ENCODE measurements at regions not wholly inside any gene's neighbourhood (a gene's known extent, or its start where the extent isn't known, plus 50 kb on each side); places are given as distances from the start of the nearest gene placed in this dataset.
"Not testable (repeated sequence)": the region's sequence is repeated elsewhere in the genome, so short reads cannot be mapped to it uniquely, and the experiment has no call there.

DNA sequence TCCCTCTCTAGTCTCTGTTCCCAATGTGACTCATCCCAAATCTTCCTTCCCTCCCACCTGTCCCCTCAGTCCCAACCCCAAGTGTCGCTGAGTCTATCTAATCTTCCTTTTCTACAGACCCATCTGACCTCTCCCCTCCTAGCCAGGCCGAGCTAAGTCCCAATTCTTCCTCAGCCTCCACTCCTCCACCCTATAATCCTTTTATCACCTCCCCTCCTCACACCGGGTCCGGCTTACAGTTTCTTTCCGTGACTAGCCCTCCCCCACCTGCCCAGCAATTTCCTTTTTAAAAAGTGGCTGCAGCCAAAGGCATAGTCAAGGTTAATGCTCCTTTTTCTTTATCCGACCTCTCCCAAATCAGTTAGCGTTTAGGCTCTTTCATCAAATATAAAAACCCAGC, 541.0 kb upstream of the CRIM1 start:
- DNase-seq (ENCODE audit: low spot score), result not testable (repeated sequence)

DNA sequence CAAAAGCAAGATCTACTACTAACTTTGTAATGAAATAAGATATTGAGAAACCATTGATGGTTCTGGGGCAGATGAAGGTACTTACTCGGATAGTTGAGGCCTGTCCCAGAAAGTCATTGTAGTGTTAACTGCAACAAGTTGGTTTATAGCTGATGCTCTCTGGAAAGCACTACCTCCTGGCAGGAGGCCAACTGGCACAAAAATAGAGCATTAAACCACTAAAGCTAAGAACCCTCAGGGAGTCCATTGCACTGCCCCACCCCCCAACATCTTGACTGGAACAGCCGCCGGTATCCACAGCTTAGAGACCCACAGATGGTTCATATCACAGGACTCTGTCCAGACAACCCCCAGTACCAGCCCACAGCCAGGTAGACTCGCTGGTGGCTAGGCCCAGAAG, 552.5 kb upstream of the CRIM1 start:
- no peak for DNase-seq (ENCODE audit: low spot score)

DNA sequence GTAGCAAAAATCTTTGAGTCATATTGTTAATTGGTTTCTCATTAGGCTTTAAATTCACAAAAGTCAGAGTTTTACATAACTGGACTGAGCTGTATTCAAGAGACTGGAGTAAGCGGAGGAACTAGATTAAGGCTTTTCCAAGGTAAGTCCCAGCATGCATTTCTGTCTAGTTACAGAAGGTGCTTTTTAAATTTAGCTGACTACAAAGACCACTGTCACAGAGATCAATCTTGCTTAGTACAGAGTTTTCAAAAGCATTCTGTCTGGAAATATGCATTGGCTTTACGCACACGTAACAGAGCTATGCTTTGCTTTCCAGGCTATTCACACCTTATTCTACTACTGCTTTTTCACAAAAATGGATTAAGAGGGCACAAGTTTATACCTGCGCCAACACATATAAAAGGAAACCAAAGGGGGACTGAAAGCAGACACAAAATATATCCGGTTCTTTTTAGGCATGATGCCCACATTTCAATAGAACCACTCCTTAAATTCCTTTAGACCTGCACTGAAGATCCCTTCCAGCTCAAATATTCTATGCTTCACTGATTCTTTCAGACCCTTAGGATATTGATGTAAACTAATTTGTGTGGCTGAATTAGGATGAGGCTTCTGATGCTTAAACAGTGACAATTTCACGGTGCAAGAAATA, 560.7 kb upstream of the CRIM1 start:
- DNase-seq (ENCODE audit: low spot score), result no peak

DNA sequence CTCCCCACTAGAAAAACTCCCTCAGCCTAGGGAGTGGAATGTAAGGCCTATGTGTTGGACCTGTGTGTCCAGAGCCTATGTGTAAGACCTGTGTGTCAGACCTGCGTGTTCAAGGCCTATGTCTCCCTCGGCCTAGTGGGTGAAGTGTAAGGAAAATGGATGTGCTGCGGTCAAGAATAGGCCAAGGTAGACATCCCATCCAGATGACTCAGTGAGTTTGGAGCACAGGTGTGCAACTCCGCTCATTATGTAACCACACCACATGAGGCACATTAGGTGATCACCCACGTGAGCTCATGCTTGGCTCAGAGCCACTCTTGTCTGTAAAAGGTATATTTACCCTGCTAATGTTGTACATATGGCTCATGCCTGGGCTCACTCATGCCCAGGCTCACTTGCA, 565.3 kb upstream of the CRIM1 start:
- no peak for DNase-seq (ENCODE audit: low spot score)

DNA sequence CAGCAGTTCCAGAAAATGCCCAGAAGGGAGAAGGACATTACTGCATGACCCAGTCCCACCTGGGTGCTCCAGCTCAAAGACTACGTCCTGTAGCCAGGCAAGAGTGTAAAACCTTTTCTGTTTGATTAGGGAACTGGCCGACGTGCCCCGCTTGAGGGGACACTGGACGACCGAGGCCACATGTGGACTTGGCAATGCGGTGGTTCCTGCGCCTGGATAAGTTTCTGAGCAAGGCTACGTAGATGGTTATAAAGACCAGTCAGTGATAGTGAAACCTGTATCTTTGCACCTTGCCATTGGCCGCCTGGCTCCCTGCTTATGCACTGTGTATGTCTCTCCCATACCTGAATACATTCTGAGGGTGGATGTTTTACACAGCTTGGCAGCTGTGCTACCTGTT, 567.0 kb upstream of the CRIM1 start:
- DNase-seq (ENCODE audit: low spot score), result no peak

DNA sequence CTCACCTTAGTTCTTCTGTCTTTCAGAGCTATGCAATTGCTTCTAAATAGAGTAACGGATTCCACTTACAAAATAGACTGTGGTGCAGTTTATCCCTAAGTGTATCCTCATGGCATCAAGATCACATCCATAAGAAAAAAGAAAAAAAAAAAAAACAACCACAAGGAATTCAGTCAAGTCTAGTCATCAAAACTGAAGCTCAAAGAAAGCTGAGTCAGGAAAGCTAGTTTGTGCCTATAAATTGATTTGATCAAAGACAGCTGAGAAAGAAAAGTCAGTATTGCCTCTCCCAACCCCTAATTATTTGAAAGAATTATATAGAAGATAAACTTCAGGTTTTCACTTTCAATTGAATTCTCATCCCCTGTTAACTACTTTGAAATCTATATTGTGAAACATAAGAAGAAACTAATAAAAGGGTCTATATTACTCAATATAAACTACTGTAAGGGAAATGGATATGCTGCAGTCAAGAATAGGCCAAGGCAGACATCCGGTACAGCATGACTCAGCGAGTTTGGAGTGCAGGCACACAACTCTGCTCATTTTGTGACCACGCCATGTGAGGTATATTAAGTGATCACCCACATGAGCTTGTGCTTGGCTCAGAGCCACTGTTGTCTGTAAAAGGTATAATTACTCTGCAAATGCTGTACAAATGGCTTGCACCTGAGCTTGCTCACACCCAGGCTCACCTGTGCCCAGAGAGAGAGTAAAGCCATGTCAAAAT, 568.1 kb upstream of the CRIM1 start:
- DNase-seq (ENCODE audit: low spot score), result no peak

DNA sequence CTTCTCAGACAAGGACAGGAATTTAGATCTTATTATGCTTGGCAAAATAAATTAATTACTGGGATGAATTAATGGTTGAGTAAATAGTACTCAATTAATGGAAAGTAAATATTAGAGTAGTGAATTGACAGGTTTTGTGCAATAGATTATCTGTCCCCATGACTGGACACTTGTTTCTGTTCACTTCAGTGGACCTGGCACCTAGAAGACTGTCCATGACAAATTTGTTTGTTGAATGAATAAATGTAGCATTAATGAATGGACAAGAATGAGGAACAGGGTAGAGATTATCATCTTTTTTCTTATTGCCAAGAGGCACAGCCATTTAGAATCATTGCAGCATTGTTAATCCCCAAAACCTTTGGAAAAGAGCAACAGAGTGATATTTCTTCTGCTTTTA, 570.0 kb upstream of the CRIM1 start:
- no peak for DNase-seq (ENCODE audit: low spot score)

DNA sequence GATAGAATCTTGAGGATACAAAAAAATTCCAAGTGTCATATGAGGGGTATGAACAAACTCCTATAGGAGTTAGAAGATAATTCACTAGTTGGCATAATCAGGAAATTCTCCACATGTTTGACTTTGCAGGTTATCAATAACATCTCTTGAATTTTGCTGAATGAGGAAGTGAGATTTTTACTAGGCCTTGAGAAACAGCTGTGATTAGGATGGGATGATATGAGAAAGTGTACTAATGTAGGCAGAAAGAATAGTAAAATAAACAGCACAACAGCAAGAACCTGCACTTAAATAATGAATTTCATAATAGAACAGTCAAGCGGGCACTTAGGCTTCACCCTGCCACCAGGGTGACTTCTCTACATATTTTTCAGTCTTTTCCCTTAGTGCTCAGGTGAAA, 570.8 kb upstream of the CRIM1 start:
- no peak for DNase-seq (ENCODE audit: low spot score)

DNA sequence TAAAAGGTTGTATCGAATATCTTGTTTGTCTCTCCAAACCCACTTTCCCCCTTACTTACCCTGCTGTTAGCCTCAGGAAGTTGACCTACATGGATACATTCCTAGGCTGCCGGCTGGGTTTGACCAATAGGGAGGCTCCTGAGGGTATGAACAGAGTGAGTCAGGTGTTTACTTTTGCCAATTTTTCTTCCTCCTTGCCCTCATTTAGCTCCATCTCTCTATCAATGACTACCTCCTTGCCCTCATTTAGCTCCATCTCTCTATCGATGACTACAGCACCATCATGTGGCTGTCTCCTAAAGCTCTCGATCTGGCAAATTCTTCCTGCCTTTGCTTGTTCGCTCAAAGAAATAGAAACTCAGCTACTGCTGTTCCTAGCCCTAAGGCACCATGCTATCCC, 571.9 kb upstream of the CRIM1 start:
- DNase-seq (ENCODE audit: low spot score), result no peak

DNA sequence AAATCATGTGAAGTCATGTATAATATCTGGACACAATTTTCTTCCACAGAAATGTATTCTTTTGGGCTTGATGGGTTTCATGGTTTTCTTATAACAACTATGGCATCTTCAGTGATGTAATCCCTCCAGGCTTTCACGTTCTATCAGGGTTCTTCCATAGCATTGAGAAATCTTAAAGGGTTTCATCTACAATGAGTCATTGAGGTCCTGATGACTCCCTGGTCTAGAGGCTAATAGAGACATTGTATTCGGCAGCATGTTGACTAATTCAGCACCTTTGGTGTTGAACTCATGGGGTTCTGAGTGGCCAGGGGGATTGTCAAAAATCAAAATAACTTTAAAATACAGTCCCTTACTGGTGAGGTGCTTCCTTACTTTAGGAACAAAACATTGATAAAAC, 614.0 kb upstream of the CRIM1 start:
- no peak for DNase-seq (ENCODE audit: low spot score)

DNA sequence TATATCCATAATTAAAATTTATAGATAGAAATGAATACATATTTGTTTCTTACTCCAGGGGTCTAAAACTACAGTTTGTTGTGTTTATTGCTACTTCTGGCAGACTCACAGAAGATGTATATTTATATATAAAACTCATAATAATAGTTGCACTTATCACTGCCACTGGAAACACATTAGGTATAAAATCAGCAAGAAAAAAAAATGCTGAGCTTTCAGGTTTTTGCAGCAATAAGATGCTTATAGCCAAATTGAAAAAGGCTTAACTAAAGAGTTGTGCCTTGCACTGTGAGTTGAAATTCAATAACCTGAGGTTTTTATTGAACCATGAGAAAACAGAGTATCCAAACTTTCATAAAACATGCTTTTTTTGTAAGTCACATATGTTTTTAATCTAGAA, 623.9 kb upstream of the CRIM1 start:
- no peak for DNase-seq (ENCODE audit: low spot score)

DNA sequence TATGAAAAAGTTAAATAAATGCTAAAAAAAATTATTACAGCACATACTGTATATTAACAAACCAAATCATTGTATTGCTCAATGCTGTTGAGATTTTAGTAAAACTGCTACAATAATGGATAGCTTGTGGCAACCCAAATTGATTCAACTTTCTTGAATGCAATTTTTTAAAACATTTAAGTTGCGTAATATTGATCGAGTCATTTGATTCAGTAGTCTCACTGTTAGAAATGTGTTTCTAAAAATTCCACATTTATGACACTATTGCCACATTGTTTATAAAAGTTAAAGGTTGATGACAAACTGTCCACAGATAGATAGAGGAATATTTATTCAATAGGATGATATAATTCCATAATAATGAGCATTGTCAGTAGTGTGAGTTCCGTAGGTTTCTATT, 640.7 kb upstream of the CRIM1 start:
- no peak for DNase-seq (ENCODE audit: low spot score)

DNA sequence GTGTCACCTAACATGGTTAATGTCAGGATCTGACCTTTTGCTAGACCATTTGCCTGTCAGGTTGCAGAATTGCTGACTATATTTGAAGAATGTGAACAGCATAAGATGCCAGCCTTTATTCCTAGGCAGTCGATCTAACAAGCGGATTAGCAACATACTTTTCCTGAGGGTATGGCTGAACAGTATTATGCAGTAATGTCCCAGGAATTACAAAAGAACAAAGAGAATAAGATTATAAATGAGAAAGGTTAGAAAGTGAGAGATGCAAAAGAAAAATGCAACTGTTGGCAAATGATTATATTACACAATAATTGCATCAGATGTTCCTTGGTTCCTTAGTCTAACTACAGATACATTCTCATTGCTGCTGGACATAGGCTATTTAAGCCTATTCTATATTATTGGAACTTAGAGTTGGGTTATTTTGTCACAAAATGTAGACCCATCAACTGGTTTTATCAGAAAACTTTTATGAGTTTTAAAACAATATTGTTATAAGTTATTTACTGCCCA, 647.1 kb upstream of the CRIM1 start:
- no peak for DNase-seq (ENCODE audit: low spot score)

DNA sequence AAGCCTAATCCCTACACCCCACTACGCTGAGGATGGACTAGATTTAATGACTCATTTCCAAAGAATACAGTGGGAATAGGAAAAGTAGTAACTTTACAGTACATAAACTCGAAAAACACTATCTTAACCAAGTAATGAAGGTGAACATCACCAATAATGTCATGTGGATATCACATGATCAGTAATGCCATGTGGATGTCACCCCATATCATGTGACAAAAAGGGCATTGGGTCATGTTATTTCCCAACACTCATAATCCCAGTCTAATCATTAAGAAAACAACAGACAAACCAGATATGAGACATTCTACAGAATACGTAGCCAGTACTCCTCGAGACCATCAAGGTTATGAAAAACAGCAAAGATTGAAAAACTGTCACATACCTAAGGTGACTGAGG, 667.3 kb upstream of the CRIM1 start:
- no peak for DNase-seq (ENCODE audit: low spot score)

DNA sequence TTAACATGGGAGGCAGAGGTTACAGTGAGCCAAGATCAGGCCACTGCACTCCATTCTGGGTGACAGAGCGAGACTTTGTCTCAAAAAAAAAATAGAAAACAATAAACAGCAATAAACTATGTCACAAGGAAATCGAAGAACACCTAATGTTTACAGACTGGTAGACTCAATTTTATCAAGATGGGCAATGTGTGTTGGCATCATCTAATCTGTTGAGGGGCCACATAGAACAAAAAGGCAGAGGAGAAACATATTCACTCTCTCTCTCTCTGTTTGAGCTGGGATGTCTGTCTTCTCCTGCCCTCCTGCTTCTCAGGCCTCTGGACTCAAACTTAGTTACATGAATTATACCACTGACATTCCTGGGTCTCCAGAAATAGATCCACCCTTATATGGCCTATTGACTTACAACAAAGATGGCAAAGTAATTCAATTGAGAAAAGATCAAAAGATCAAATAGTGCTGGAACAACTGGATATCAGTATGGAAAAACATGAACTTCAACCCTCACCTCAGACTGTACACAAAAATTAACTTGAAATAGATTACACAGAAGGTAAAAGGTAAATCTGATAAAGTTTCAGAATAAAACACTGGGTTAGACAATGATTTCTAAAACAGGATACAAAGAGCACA, 703.8 kb upstream of the CRIM1 start:
- no peak for DNase-seq (ENCODE audit: low spot score)

DNA sequence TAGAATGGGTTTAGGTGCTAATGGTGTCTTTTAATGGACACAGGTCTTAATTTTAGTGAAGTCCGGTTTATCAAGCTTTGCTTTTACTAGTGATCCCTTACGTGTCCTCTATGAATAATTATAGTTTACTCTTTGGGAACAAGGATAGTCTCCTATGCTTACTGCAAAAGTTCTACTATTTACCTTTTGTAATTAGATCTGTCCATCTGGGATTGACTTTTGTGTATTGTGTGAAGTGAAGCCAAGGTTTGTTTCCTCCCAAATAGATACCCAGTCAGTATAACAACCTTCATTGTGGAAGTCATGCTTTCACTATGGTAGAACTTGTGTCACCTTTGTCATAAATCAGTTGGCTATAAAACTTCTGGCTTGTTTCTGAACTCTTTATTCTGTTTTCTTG, 740.9 kb upstream of the CRIM1 start:
- no peak for DNase-seq (ENCODE audit: low spot score)

DNA sequence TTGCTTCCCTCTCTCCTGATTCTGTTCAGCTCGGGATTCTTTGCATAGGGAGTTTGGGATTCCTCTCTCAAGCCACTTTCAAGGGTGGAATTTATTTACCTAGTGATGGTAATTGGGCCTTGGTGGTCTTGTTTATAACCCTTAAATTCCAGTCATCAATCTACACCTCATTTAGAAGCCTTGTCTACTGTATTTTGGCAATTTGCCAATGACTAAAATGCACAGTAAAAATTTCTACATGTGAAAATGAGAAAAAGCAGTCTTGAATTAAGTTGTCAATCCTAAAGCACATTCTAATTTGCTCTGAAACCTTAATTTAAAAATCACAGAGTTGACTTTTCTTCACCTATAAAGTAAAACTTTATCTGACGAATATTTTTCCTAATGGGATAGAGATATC, 749.2 kb upstream of the CRIM1 start:
- no peak for DNase-seq (ENCODE audit: low spot score)

DNA sequence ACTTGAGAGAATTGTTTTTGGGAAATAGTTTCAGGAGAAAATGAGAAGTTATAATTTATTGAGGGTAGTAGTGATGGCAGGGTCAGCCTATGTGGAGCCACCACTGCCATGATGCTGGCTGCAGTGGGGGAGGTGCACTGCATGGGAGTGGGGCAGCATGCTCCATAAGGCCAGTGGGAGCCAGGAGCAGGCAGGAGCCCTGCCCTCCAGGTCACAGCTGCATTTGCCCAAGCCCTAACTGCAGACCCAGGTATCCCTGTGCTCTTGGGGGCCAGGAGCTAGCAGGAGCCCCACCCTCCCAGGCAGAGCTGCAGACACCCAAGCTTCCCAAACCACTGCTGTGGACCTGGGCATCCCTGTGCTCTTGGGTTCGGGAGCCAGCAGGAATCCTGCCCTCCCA, 757.3 kb upstream of the CRIM1 start:
- DNase-seq (ENCODE audit: low spot score), result no peak

DNA sequence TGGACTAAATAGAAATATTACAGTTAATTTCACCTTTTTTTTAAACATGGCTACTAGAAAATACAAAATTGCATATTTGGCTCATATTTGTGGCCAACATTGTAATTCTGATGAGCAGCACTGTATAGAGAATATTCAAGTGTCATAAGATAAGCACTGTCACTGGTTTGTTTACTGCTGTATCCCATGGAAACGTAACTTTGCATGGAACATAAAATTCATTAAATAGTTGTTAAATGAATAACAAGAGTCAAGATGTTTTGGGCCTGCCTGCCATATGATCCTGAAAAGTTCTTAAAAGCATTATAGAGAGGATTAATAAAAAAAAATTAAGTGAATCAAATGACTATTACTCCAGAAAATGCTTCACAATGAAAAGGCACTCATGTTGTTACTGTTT, 763.7 kb upstream of the CRIM1 start:
- DNase-seq (ENCODE audit: low spot score), result no peak

DNA sequence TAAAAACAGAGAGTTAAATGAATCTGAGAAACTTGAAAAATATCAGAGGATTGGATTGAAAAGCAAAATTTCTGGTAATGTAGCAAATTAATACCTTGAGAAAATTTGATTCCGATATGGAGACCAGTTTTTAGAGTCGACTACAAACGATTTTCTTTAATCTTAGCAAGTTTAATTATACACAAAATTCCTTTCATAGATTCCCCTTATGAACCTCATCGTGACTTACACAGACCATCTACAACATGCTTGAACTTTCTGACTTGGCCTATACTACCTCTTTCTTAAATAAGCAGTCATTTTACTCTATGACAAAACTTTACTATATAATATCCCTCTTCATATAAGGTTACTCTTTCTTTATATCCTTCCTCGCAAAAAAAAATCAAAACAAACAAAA, 769.6 kb upstream of the CRIM1 start:
- DNase-seq (ENCODE audit: low spot score), result no peak

DNA sequence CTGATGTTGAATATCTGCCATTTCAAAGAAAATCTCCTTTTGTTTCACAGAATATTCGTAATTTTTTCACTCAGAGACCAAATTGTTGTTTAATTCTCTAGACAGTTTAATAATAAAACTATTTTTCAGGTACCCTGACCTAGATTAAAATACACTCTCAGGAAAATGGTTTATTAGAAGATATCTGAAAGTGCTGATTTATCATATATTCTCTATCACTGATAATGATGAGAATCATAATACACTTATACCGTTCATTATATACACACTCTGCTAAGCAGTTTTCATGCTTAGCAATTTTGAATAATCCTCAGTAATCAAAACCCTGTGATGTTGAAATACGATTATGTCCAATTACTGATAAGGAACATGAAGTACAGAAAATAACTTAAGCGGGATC, 772.9 kb upstream of the CRIM1 start:
- no peak for DNase-seq (ENCODE audit: low spot score)

DNA sequence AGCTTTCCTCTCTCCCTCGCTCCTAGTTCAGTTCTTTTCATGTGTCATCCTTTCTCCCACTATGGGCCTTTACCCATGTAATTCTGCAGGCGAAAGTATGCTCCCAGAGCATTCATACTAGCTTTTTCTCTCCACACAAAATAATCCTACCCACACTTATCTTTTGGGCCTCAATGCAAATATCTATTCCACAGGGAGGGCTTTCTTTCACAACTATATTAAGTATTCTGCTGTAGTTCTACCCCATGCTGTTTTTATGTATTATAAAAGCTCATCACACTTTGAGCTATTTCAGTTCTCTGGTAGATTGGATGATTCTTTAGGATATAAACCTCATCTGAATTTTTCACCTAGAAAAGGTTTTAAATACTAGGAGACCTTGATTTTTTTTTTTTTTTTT, 774.6 kb upstream of the CRIM1 start:
- no peak for DNase-seq (ENCODE audit: low spot score)

DNA sequence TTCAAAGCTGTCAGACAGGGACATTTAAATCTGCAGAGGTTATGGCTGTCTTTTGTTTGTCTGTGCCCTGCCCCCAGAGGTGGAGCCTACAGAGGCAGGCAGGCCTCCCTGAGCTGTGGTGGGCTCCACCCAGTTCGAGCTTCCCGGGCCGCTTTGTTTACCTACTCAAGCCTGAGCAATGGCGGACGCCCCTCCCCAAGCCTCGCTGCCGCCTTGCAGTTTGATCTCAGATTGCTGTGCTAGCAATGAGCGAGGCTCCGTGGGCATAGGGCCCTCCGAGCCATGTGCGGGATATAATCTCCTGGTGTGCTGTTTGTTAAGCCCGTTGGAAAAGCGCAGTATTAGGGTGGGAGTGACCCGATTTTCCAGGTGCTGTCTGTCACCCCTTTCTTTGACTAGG, 787.0 kb upstream of the CRIM1 start:
- not testable (repeated sequence) for DNase-seq (ENCODE audit: low spot score)

DNA sequence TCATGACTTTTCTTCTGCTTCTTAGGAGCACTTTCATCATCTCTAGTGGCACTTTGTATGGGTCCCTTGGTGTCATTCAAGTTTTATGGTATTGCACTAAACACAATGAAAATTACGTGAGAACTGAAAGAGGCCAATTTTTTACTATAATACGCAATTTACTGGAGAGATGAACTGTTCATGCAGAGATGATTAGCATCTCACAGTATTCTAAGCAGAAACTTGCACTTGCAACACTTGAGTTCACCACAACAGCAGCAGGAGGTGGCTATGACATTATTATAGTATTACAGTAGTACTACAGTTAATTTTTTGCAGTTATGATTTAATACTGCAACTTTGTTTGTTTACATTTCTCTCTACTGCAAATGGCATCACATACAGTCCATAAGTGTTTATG, 793.1 kb upstream of the CRIM1 start:
- DNase-seq (ENCODE audit: low spot score), result no peak

Measured in ecto neural progenitor cell (in vitro differentiated cells).